Duodenal mucosa (tissue), 2 donors: ENCODE measurements at regions not wholly inside any gene's neighbourhood (a gene's known extent, or its start where the extent isn't known, plus 50 kb on each side); places are given as distances from the start of the nearest gene placed in this dataset.

Source experiments
- H3K27ac ChIP-seq: one replicate; pipeline ENCODE4 v1.7.0; 2013; ENCODE audit warnings: low read depth, low read length
- H3K27me3 ChIP-seq, 2 donors: one replicate each; pipeline ENCODE4 v1.7.0; 2013; ENCODE audit warnings: low read length in 2 of 2, control low read depth in 1 of 2; ENCODE audit not compliant: insufficient read depth in 2 of 2, control insufficient read depth in 1 of 2
- H3K36me3 ChIP-seq, 2 donors: one replicate each; pipeline ENCODE4 v1.7.0; 2013; ENCODE audit warnings: low read length in 2 of 2, control low read depth in 1 of 2; ENCODE audit not compliant: insufficient read depth in 2 of 2, control insufficient read depth in 1 of 2
- H3K4me1 ChIP-seq, 2 donors: one replicate each; pipeline ENCODE4 v1.7.0; 2013; ENCODE audit warnings: low read length in 2 of 2, control low read depth in 1 of 2; ENCODE audit not compliant: insufficient read depth in 2 of 2, control insufficient read depth in 1 of 2
- H3K4me3 ChIP-seq, 2 donors: one replicate each; pipeline ENCODE4 v1.7.0; 2013; ENCODE audit warnings: low read length in 2 of 2, low read depth in 1 of 2
- H3K9ac ChIP-seq, 2 donors: one replicate each; pipeline ENCODE4 v1.7.0; 2013; ENCODE audit warnings: low read length in 2 of 2, low read depth in 1 of 2
- H3K9me3 ChIP-seq, 2 donors: one replicate each; pipeline ENCODE4 v1.7.0; 2013; ENCODE audit warnings: low read length in 2 of 2, control low read depth in 1 of 2; ENCODE audit not compliant: control insufficient read depth in 1 of 2

DNA sequence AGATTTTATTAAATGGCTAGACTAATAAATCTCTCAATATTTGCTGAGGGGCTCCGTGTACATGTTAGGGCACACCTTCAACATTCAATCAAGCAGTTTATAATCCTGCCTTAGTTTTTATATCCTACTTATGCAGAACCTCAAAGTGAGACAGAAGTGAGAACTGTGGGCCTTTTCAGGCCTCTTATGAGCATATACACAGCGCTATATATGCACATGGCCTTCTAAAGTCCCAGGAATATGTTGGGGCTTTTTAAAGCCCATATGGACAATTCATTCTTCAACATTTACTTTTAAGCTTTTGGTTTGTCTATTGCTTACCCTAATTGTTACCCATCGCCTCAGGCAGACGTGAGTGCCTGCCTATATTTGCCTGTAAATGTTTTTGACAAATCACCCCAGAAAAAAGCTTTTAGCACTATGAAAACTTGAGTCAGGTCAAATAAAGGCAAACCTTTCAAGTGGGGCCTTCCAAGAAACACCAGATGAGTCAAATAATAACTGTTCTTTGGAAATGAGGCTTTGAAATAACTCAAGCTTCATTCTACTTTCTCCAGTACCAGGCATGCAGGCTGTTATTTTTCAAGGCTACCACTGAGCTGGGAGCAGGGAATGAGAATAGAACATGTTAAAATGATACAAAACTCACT is 58.2 kb downstream of the ESM1 start:
- no peaks in the 10 kb centered on the region for H3K4me1 ChIP-seq
- no peak overlapping the region for H3K27ac ChIP-seq
- no peaks in the 10 kb centered on the region for H3K9me3 ChIP-seq
- no peak overlapping the region for H3K4me3 ChIP-seq
- no peaks in the 10 kb centered on the region for H3K36me3 ChIP-seq
- no peaks in the 10 kb centered on the region for H3K27me3 ChIP-seq
- no peak overlapping the region for H3K9ac ChIP-seq

- no peaks in the 10 kb centered on the region for H3K9me3 ChIP-seq
- no peaks in the 10 kb centered on the region for H3K4me1 ChIP-seq
- no peaks in the 10 kb centered on the region for H3K27me3 ChIP-seq
- H3K4me3 ChIP-seq = no peak overlapping the region
- no peak overlapping the region for H3K9ac ChIP-seq
- no peaks in the 10 kb centered on the region for H3K36me3 ChIP-seq
- H3K27ac ChIP-seq = no peak overlapping the region
Observed at GRCh38 chr5:54924487-54924886, 60.9 kb downstream of the ESM1 start.

DNA sequence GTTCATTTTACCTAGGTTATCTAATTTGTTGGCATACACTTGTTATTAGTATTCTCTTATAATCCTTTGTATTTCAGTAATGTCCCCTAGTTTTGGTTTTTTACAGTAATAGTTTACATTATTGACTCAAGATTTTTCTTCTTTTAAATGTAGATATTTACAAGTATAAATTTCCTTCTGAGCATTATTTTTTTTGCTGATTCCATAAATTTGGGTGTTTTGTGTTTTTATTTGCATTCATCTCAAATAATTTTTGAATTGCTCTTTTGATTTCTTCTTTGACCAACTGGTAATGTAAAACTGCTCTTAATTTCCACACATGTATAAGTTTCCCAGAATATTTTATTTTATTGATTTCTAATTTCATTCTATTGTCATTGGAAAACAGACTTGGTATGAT is 68.1 kb downstream of the ESM1 start:
- peaks cover 2 to 13% of the 10 kb centered on the region in 2 donors for H3K27me3 ChIP-seq
- H3K4me3 ChIP-seq = no peak overlapping the region
- H3K9me3 ChIP-seq = no peaks in the 10 kb centered on the region
- H3K9ac ChIP-seq = no peak overlapping the region
- no peaks in the 10 kb centered on the region for H3K4me1 ChIP-seq
- H3K27ac ChIP-seq = no peak overlapping the region
- no peaks in the 10 kb centered on the region for H3K36me3 ChIP-seq

GRCh38 chr5:54915466-54916027 is 69.8 kb downstream of the ESM1 start:
- Histone ChIP-seq H3K9me3 (no peaks in the 10 kb centered on the region), H3K27ac (no peak overlapping the region), H3K9ac (no peak overlapping the region), H3K4me1 (no peaks in the 10 kb centered on the region), H3K27me3 (peaks cover 2 to 13% of the 10 kb centered on the region in 2 donors), H3K36me3 (no peaks in the 10 kb centered on the region), H3K4me3 (no peak overlapping the region)

GRCh38 chr5:54912021-54912420 is 73.4 kb downstream of the ESM1 start:
- Histone ChIP-seq H3K9me3 (no peaks in the 10 kb centered on the region), H3K27ac (no peak overlapping the region), H3K4me3 (no peak overlapping the region), H3K4me1 (no peaks in the 10 kb centered on the region), H3K9ac (no peak overlapping the region), H3K36me3 (no peaks in the 10 kb centered on the region), H3K27me3 (peaks cover 8 to 22% of the 10 kb centered on the region in 2 donors)

DNA sequence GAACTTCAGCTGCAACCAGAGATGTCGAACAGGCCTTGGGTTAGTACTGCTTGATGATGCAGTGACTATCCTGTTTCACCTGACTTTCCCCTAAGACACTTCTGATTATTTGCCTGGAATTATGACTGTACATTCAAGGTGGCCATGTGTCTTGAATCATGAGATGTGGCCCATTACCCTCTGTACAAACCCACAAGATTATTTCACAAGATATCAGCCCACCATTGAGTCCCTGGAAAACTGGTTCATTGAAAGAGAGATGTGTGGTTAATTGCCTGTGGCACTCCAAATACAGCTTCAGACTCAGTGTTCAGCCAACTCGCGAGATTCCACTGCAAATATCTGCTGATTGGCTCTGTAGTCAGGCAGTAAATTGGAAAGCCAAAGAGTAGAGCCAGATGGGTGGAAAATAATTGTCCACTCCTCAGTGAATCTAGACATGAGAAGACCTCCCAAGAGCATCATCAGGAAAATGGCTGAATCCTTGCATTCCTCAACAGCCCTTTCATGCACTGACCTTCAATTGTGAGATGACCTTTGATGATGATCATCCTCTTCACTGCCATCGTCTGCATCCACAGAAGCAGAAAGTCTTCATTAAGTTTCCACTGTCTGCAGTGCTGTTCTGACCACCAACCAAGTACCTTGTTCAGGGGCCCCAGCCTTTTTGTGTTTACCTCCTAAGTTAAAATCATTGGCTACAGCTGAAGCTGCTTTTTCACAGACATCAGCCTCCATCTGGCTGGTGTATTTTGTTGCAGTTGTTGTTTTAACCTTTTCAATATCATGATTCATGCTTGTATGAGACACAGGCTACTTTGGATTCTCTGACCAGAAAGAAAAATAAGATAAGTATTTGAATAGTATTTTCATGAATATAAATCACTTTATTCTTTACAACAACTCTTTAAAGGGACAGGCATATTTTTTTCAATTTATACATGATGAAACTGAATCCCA is 75.2 kb downstream of the ESM1 start:
- Histone ChIP-seq H3K36me3 (no peaks in the 10 kb centered on the region), H3K9ac (no peak overlapping the region), H3K27ac (no peak overlapping the region), H3K4me1 (no peaks in the 10 kb centered on the region), H3K9me3 (no peaks in the 10 kb centered on the region), H3K27me3 (peaks cover 9 to 14% of the 10 kb centered on the region in 2 donors), H3K4me3 (no peak overlapping the region)

GRCh38 chr5:54908774-54909525 is 76.4 kb downstream of the ESM1 start:
- Histone ChIP-seq H3K27me3 (peaks cover 10 to 13% of the 10 kb centered on the region in 2 donors), H3K4me1 (no peaks in the 10 kb centered on the region), H3K36me3 (no peaks in the 10 kb centered on the region), H3K4me3 (no peak overlapping the region), H3K9ac (no peak overlapping the region), H3K27ac (no peak overlapping the region), H3K9me3 (no peaks in the 10 kb centered on the region)

- no peaks in the 10 kb centered on the region for H3K9me3 ChIP-seq
- H3K27ac ChIP-seq = no peak overlapping the region
- peaks cover 10 to 13% of the 10 kb centered on the region in 2 donors for H3K27me3 ChIP-seq
- no peaks in the 10 kb centered on the region for H3K4me1 ChIP-seq
- H3K4me3 ChIP-seq = no peak overlapping the region
- no peak overlapping the region for H3K9ac ChIP-seq
- H3K36me3 ChIP-seq = no peaks in the 10 kb centered on the region
Observed at GRCh38 chr5:54905942-54906537, 79.4 kb downstream of the ESM1 start.

DNA sequence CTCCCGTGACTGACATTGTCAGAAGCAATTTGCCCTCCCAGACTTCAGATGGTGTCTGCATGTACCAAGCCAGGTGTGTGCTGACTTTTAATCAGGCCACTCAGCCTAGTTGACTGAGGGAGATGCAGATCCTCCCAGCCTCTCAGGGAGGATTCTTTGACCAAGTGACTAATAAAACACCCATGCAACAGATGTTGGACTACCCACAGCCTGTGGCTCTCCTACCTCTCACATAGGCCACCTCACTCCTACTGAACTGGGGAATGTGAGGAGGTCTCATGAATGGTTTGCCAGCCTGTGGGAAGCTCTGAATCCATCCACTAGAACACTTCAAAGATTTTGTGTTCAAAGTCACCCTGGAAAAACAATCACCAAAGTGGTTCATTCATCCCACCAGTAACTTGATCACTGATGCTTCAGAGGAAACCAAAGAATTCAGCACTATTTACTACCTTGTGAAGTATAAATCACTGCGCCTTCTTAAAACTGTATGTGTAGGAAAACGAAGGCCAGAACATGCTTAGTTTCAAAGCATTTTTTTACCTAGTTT is 80.1 kb downstream of the ESM1 start:
- Histone ChIP-seq H3K36me3 (no peaks in the 10 kb centered on the region), H3K9me3 (no peaks in the 10 kb centered on the region), H3K4me3 (no peak overlapping the region), H3K27ac (no peak overlapping the region), H3K27me3 (peaks cover 10 to 13% of the 10 kb centered on the region in 2 donors), H3K9ac (no peak overlapping the region), H3K4me1 (no peaks in the 10 kb centered on the region)
